ENCODE measurements at regions not wholly inside any gene's neighbourhood (a gene's known extent, or its start where the extent isn't known, plus 50 kb on each side); places are given as distances from the start of the nearest gene placed in this dataset.

GRCh38 chr20:43820731-43821330 lies 93.8 kb upstream of the TOX2 start (continued):
- no peak for TF ChIP-seq ZNF407 (CRISPR knock-in tag; IDR thresholded peaks at IDR 0.05; ENCODE audit: not compliant biosample characterization)

GRCh38 chr20:43812216-43812615 lies 85.4 kb upstream of the GTSF1L start:
- TF ChIP-seq SNAI1 (CRISPR knock-in tag; IDR thresholded peaks at IDR 0.05; ENCODE audit: borderline replicate concordance) (no peak), LCORL (IDR thresholded peaks at IDR 0.05) (no peak), LCORL (CRISPR knock-in tag; IDR thresholded peaks at IDR 0.05) (no peak), ZNF383 (CRISPR knock-in tag; IDR thresholded peaks at IDR 0.05; ENCODE audit: borderline replicate concordance) (no peak), ZNF607 (CRISPR knock-in tag; IDR thresholded peaks at IDR 0.05; ENCODE audit: borderline replicate concordance) (no peak), RARA (CRISPR knock-in tag; IDR thresholded peaks at IDR 0.05) (no peak), SNRNP70 (IDR thresholded peaks at IDR 0.05; ENCODE audit: low read depth, low read length) (no peak), NAIF1 (CRISPR knock-in tag; IDR thresholded peaks at IDR 0.05; ENCODE audit: borderline replicate concordance) (no peak), REL (CRISPR knock-in tag; conservative IDR thresholded peaks at IDR 0.05) (no peak), ZNF580 (CRISPR knock-in tag; IDR thresholded peaks at IDR 0.05; ENCODE audit: borderline replicate concordance, low read depth) (no peak), ELF4 (CRISPR knock-in tag; IDR thresholded peaks at IDR 0.05; ENCODE audit: borderline replicate concordance) (no peak), MAFK (conservative IDR thresholded peaks at IDR 0.05 in 1 of 2, IDR thresholded peaks at IDR 0.05 in 1 of 2; ENCODE audit: low read length in 2 of 2) (no peak)
- ChIA-PET POLR2A (no interaction called here), CTCF (ENCODE audit: low intra/inter-chr PET ratio, low total read pairs) (no interaction called here)
- no peak for ATAC-seq
- no peak for FAIRE-seq
- no peaks in the 10 kb centered on the region for H3K4me1 ChIP-seq (ENCODE audit: insufficient read depth, low read length)
- H4K20me1 ChIP-seq (ENCODE audit: insufficient read depth, low read length), result no peaks in the 10 kb centered on the region
- no peak overlapping the region for H3K4me2 ChIP-seq (ENCODE audit: low read depth, low read length)
- no peaks in the 10 kb centered on the region for H3K79me2 ChIP-seq (ENCODE audit: insufficient read depth, low read length)
- no peaks in the 10 kb centered on the region for H3K27me3 ChIP-seq (ENCODE audit: control insufficient read depth in 1 of 2, insufficient read depth in 2 of 2, low read length in 2 of 2)
- BruUV-seq (replicated peaks), result no TSS peak
- in situ Hi-C loops (cut with HindIII; ENCODE audit: extremely low pct_ligation_motif_present, low pct_unique_long_range_greater_than_20kb) (no loop called here), intact Hi-C loops (cut with micrococcal nuclease; ENCODE audit: unreplicated experiment) (no loop called here)
- H3K27ac ChIP-seq (ENCODE audit: extremely low read length, insufficient read depth, low read length), result no peak overlapping the region
- H3K36me3 ChIP-seq (replicated peaks in 1 of 2; ENCODE audit: control insufficient read depth in 1 of 2, insufficient read depth in 2 of 2, low read length in 2 of 2), result no peaks in the 10 kb centered on the region
- no peak overlapping the region for H3K9ac ChIP-seq (ENCODE audit: insufficient read depth, low read depth, low read length)
- H3K4me3 ChIP-seq (replicated peaks in 1 of 3; ENCODE audit: insufficient read depth in 1 of 3, low read depth in 2 of 3, low read length in 3 of 3), result no peak overlapping the region
- no peak for DNase-seq (ENCODE audit: low spot score)
- H2AFZ ChIP-seq (ENCODE audit: low read length), result no peak overlapping the region
- H3K9me3 ChIP-seq (ENCODE audit: low read length), result peaks cover 30% of the 10 kb centered on the region

Data from HepG2 (cell line).